KMS-11 (cell line): ENCODE measurements at regions not wholly inside any gene's neighbourhood (a gene's known extent, or its start where the extent isn't known, plus 50 kb on each side); places are given as distances from the start of the nearest gene placed in this dataset.

Source experiments
- H2AFZ ChIP-seq: fragments of 200-600 bp; sonication (generic); 2 replicates; pipeline ENCODE4 v1.6.1; 2016; ENCODE audit warnings: antibody characterized with exemption, mixed run types, low read depth
- H3K27ac ChIP-seq: fragments of 200-600 bp; sonication (generic); 2 replicates; pipeline ENCODE4 v1.6.1; 2016; ENCODE audit warnings: mild to moderate bottlenecking, mixed run types
- H3K27me3 ChIP-seq: fragments of 200-600 bp; sonication (generic); 2 replicates; pipeline ENCODE4 v1.6.1; 2017; ENCODE audit warnings: mild to moderate bottlenecking, low read depth, mixed run types, moderate library complexity; ENCODE audit not compliant: insufficient read depth
- H3K36me3 ChIP-seq: fragments of 200-600 bp; sonication (generic); 2 replicates; pipeline ENCODE4 v1.6.1; 2017; ENCODE audit warnings: mild to moderate bottlenecking, mixed run types; ENCODE audit not compliant: insufficient read depth
- H3K4me1 ChIP-seq: fragments of 200-600 bp; sonication (generic); 2 replicates; pipeline ENCODE4 v1.6.1; 2016; ENCODE audit warnings: mild to moderate bottlenecking, low read depth, mixed run types; ENCODE audit not compliant: poor library complexity, severe bottlenecking
- H3K4me2 ChIP-seq: fragments of 200-600 bp; sonication (generic); 2 replicates; pipeline ENCODE4 v1.7.0; 2016; ENCODE audit warnings: mild to moderate bottlenecking, mixed run types
- H3K4me3 ChIP-seq: fragments of 200-600 bp; sonication (generic); IDR thresholded peaks from 2 replicates; pipeline ENCODE4 v1.6.1; 2017; ENCODE audit warnings: low read depth, low read length, mixed read lengths; ENCODE audit not compliant: insufficient read depth
- H3K79me2 ChIP-seq: fragments of 200-600 bp; sonication (generic); 2 replicates; pipeline ENCODE4 v1.6.1; 2016; ENCODE audit warnings: low read depth, mixed run types; ENCODE audit not compliant: insufficient read depth
- H3K9ac ChIP-seq: fragments of 200-600 bp; sonication (generic); 2 replicates; pipeline ENCODE4 v1.6.1; 2016; ENCODE audit warnings: mild to moderate bottlenecking, mixed run types
- H4K20me1 ChIP-seq: fragments of 200-600 bp; sonication (generic); 2 replicates; pipeline ENCODE4 v1.6.1; 2016; ENCODE audit warnings: mild to moderate bottlenecking, mixed run types; ENCODE audit not compliant: insufficient read depth
- TF ChIP-seq, protein P1 (sequence below): fragments of 200-600 bp; sonication (generic); conservative IDR thresholded peaks from 2 replicates; pipeline ENCODE4 v1.6.1; 2017; ENCODE audit warnings: low read depth, mild to moderate bottlenecking, antibody characterized with exemption, low read length, moderate library complexity, mixed read lengths

DNA sequence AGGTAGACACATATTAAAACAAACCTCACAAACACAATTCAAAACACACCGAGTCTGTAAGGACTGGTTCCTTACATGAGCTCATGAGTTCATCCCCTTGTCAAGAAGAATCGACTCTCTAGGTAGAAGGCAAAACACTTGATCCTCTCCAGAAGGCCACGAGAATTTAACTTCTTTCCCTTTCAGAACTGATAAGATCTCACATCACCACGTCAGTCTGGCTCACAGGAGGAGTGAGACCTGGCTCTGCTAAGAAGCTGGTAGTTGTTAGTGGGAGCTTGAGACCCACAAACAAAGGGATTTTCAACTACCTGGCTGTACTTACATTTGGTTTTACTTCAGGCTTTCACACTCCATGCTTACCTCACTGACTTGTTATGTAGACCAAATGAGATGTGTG is 459.2 kb downstream of the ARHGEF28 start:
- no peak overlapping the region for H2AFZ ChIP-seq
- no peak overlapping the region for H3K4me3 ChIP-seq
- no peak overlapping the region for H3K27ac ChIP-seq
- no peak overlapping the region for H3K9ac ChIP-seq
- no peaks in the 10 kb centered on the region for H3K79me2 ChIP-seq
- no peaks in the 10 kb centered on the region for H4K20me1 ChIP-seq
- H3K27me3 ChIP-seq: no peaks in the 10 kb centered on the region
- TF ChIP-seq, protein P1, sequence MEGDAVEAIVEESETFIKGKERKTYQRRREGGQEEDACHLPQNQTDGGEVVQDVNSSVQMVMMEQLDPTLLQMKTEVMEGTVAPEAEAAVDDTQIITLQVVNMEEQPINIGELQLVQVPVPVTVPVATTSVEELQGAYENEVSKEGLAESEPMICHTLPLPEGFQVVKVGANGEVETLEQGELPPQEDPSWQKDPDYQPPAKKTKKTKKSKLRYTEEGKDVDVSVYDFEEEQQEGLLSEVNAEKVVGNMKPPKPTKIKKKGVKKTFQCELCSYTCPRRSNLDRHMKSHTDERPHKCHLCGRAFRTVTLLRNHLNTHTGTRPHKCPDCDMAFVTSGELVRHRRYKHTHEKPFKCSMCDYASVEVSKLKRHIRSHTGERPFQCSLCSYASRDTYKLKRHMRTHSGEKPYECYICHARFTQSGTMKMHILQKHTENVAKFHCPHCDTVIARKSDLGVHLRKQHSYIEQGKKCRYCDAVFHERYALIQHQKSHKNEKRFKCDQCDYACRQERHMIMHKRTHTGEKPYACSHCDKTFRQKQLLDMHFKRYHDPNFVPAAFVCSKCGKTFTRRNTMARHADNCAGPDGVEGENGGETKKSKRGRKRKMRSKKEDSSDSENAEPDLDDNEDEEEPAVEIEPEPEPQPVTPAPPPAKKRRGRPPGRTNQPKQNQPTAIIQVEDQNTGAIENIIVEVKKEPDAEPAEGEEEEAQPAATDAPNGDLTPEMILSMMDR: no peak
- H3K36me3 ChIP-seq: no peaks in the 10 kb centered on the region
- peaks cover 55% of the 10 kb centered on the region for H3K4me1 ChIP-seq
- no peak overlapping the region for H3K4me2 ChIP-seq

DNA sequence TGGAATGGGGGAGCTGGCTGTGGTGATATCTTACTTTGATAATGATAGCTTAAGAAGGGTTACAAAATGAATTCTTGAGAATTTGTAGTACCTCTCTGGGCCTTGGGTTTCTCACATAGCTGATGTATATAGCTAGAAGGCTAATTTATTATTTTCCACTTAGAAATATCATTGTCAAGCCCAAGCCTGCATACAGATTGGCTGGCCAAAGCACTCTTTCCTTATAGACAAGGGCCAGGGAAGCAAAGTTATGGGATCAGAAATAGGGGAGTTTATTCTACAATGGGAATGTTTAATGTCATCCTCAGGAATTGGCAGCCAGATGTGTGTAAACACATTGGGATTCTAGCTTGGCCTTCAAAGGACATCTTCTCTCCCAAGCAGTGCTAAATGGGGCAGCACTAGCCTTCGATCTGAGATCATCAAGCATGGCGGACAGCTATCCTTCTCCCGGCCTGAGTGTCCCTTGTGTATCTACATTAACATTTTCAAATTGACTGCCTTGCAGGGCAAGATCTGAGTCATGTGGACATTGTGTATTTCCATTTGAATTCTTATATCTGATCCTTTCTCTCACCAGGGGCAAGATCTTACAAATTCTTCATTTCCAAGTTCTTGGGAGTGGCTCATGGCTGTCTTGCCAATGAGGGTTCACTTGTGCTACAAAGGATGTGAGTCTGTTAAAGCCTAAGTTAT is 457.2 kb downstream of the ARHGEF28 start:
- Histone ChIP-seq H3K79me2 (no peaks in the 10 kb centered on the region), H3K36me3 (no peaks in the 10 kb centered on the region), H3K4me3 (no peak overlapping the region), H3K4me2 (0 out of 2 replicates have a peak overlapping the region, but pooled peaks have one; percentile 7), H4K20me1 (no peaks in the 10 kb centered on the region), H2AFZ (no peak overlapping the region), H3K27me3 (no peaks in the 10 kb centered on the region), H3K9ac (no peak overlapping the region), H3K27ac (no peak overlapping the region), H3K4me1 (peaks cover 56% of the 10 kb centered on the region)
- TF ChIP-seq, protein P1: no peak

DNA sequence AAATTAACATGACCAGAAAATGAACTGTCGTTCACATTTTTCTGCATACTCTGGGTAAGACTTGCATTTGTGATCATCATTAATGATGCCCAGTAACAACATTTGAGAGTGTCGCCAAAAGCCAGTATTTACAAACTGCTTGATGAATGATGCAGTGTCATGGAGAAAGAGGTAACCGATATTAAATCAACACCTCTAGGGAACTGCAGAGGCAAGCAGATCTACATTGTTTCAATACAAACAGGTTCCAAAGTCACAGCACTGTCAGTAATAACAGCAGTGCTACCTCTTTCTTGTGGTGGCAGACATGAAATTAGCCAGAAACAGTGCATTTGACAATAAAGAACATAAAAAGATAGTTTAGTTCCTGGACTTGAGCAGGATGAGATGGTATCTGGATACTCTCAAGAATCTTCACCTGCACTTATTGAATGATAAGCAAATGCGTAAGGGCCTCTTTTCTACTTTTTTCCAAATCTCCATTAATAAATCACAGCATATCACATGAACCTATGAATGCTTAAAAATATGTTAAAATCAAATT is 456.6 kb downstream of the ARHGEF28 start:
- no peaks in the 10 kb centered on the region for H3K27me3 ChIP-seq
- peak overlapping the region; percentile 7 for H3K4me2 ChIP-seq
- TF ChIP-seq, protein P1: no peak
- H3K4me3 ChIP-seq: no peak overlapping the region
- H2AFZ ChIP-seq: no peak overlapping the region
- H3K36me3 ChIP-seq: no peaks in the 10 kb centered on the region
- H3K27ac ChIP-seq: no peak overlapping the region; the same call in 1 of the 2 replicates
- peaks cover 50% of the 10 kb centered on the region for H3K4me1 ChIP-seq
- no peaks in the 10 kb centered on the region for H3K79me2 ChIP-seq
- no peaks in the 10 kb centered on the region for H4K20me1 ChIP-seq
- H3K9ac ChIP-seq: no peak overlapping the region

DNA sequence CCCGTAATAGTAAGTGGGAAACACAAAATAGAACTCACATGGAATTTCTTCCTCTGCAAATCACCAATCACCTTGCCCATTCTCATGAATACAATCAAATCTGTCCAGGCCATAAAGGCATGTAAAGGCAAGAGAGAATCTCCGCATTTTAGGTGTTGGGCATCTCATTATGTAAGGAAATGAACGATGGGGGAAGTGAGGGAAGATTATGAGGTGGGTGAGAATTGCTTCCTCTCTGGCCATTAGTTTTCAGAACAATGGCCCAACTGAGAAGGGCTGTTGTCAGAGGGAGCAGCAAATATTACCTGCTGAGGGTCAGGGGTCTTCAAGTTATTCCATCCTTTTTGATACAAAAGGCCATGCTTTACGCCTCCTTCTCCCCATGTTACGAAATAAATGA is 455.1 kb downstream of the ARHGEF28 start:
- Histone ChIP-seq H3K4me1 (peaks cover 56% of the 10 kb centered on the region), H3K27me3 (no peaks in the 10 kb centered on the region), H3K79me2 (no peaks in the 10 kb centered on the region), H4K20me1 (no peaks in the 10 kb centered on the region), H2AFZ (no peak overlapping the region), H3K4me2 (peak overlapping the region; percentile 7; the same call in 1 of the 2 replicates), H3K36me3 (no peaks in the 10 kb centered on the region), H3K27ac (peak overlapping the region; percentile 41; the same call in 1 of the 2 replicates), H3K9ac (no peak overlapping the region), H3K4me3 (no peak overlapping the region)
- TF ChIP-seq, protein P1: no peak
